Neuron (in vitro differentiated cells): ENCODE measurements at regions not wholly inside any gene's neighbourhood (a gene's known extent, or its start where the extent isn't known, plus 50 kb on each side); places are given as distances from the start of the nearest gene placed in this dataset.

ENCODE experiments used
- H2AFZ ChIP-seq: one replicate; pipeline ENCODE4 v1.6.1; 2013; ENCODE audit warnings: low read depth, mild to moderate bottlenecking, inconsistent platforms, low read length, moderate library complexity
- H3K27me3 ChIP-seq: one replicate; pipeline ENCODE4 v1.6.1; 2013; ENCODE audit warnings: low read length; ENCODE audit not compliant: insufficient read depth
- H3K36me3 ChIP-seq: one replicate; pipeline ENCODE4 v1.6.1; 2013; ENCODE audit warnings: low read length; ENCODE audit not compliant: insufficient read depth
- H3K4me1 ChIP-seq: one replicate; pipeline ENCODE4 v1.6.1; 2013; ENCODE audit warnings: low read length; ENCODE audit not compliant: insufficient read depth
- H3K4me3 ChIP-seq: 2 replicates; pipeline ENCODE4 v1.5.1; 2013; ENCODE audit warnings: mild to moderate bottlenecking, low read length, moderate library complexity
- H3K9me3 ChIP-seq: one replicate; pipeline ENCODE4 v1.6.1; 2013; ENCODE audit warnings: low read length

GRCh38 chr4:124954046-124954445 lies 241.5 kb upstream of the ANKRD50 start:
- no peak overlapping the region for H3K4me3 ChIP-seq
- H2AFZ ChIP-seq, result no peak overlapping the region
- H3K36me3 ChIP-seq, result no peaks in the 10 kb centered on the region
- H3K4me1 ChIP-seq, result no peaks in the 10 kb centered on the region
- H3K27me3 ChIP-seq, result no peaks in the 10 kb centered on the region
- no peaks in the 10 kb centered on the region for H3K9me3 ChIP-seq

GRCh38 chr4:124953486-124953885 lies 241.0 kb upstream of the ANKRD50 start:
- Histone ChIP-seq H3K27me3 (no peaks in the 10 kb centered on the region), H2AFZ (no peak overlapping the region), H3K4me3 (no peak overlapping the region), H3K9me3 (no peaks in the 10 kb centered on the region), H3K36me3 (no peaks in the 10 kb centered on the region), H3K4me1 (no peaks in the 10 kb centered on the region)

DNA sequence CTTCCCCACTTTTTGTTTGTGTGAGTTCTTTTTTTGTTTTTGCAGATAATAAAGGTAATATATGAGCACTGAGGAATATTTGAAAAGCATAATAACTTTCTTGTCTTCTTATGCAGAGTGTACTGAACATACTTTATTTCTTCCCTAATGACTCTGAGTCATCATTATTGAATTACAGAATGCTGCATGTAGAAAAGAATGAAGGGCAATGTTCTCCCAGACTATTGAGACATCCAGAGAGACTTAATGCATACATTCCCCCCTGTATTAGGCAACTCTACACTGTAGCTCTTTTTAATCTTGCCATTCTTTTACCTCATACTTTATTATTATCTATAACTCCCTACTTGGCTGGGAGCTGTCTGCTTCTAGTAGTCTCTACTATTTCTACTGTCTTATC lies 240.5 kb upstream of the ANKRD50 start:
- Histone ChIP-seq H3K9me3 (no peaks in the 10 kb centered on the region), H3K4me3 (no peak overlapping the region), H3K36me3 (no peaks in the 10 kb centered on the region), H2AFZ (no peak overlapping the region), H3K4me1 (no peaks in the 10 kb centered on the region), H3K27me3 (no peaks in the 10 kb centered on the region)

DNA sequence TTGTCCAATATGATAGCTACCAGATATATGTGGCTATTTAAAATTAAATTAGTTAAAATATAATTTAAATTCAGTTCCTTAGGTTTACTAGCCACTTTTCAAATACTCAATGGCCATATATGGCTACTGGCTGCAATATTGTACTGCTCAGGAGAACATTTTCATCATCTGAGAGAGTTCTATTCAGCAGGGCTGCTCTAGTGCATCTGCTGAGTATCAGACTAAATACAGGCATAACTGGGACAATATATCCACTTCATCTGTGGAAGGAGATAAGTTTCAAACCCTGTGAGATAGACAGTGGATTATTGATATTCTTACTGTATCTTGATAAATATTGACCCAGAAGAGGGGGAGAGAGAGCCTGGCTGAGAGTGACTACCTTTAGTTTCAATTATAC lies 240.1 kb upstream of the ANKRD50 start:
- Histone ChIP-seq H3K4me3 (no peak overlapping the region), H3K4me1 (no peaks in the 10 kb centered on the region), H2AFZ (no peak overlapping the region), H3K9me3 (no peaks in the 10 kb centered on the region), H3K27me3 (no peaks in the 10 kb centered on the region), H3K36me3 (no peaks in the 10 kb centered on the region)

DNA sequence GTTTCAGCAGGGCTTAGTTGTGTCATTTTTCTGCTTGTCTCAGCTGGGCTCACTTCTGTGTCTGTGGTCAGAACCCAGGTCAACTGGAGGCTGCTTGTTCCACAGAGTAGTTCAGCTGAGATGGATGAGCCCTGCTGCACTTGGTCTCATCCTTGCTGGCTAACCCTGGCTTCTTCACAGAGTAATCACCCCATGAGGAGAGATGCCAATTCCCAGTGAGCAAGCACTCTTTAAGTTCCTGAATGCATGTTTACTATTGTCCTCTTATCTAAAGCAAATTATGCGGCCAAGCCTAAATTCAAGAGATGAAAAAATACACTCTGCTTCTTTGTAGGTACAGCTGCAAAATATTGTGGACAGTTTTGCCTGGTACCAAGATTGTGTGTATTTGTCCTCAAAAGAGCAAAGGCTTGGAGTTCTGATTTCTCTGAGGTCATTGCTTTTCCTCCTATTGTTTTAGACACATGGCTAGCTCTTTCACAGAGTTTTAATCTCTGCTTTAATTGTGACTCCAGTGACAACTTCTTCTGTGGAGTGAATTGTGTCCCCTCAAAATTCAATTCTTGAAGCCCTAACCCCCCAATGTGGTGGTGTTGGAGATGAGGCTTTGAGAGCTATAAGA lies 236.6 kb upstream of the ANKRD50 start:
- Histone ChIP-seq H2AFZ (no peak overlapping the region), H3K4me1 (no peaks in the 10 kb centered on the region), H3K36me3 (no peaks in the 10 kb centered on the region), H3K27me3 (no peaks in the 10 kb centered on the region), H3K4me3 (no peak overlapping the region), H3K9me3 (no peaks in the 10 kb centered on the region)

GRCh38 chr4:124947622-124948265 lies 235.2 kb upstream of the ANKRD50 start:
- H2AFZ ChIP-seq, result no peak overlapping the region
- H3K9me3 ChIP-seq, result no peaks in the 10 kb centered on the region
- no peaks in the 10 kb centered on the region for H3K36me3 ChIP-seq
- no peak overlapping the region for H3K4me3 ChIP-seq
- H3K4me1 ChIP-seq, result no peaks in the 10 kb centered on the region
- no peaks in the 10 kb centered on the region for H3K27me3 ChIP-seq

GRCh38 chr4:124946696-124947095 lies 234.2 kb upstream of the ANKRD50 start:
- Histone ChIP-seq H3K4me1 (no peaks in the 10 kb centered on the region), H2AFZ (no peak overlapping the region), H3K4me3 (no peak overlapping the region), H3K9me3 (no peaks in the 10 kb centered on the region), H3K27me3 (no peaks in the 10 kb centered on the region), H3K36me3 (no peaks in the 10 kb centered on the region)

DNA sequence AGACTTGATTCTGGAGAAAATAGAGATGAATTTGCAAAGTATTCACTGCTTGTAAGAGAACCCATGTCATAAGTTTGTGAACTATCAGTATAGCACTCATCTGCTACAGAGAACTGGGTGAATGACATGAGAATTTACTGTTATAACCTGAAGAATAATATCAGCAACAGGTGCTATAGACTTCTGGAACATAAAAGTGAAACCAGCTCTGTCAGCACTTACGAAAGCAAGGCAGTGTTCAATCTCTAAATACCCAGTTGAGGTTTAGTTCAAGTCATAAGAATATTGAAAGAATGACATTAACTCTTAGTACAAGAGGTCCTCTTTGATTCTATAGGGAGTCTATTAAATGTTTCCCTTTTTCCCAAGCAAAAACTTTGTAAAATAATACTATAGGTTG lies 232.9 kb upstream of the ANKRD50 start:
- no peaks in the 10 kb centered on the region for H3K9me3 ChIP-seq
- no peak overlapping the region for H3K4me3 ChIP-seq
- no peaks in the 10 kb centered on the region for H3K4me1 ChIP-seq
- H3K36me3 ChIP-seq, result no peaks in the 10 kb centered on the region
- no peaks in the 10 kb centered on the region for H3K27me3 ChIP-seq
- no peak overlapping the region for H2AFZ ChIP-seq

DNA sequence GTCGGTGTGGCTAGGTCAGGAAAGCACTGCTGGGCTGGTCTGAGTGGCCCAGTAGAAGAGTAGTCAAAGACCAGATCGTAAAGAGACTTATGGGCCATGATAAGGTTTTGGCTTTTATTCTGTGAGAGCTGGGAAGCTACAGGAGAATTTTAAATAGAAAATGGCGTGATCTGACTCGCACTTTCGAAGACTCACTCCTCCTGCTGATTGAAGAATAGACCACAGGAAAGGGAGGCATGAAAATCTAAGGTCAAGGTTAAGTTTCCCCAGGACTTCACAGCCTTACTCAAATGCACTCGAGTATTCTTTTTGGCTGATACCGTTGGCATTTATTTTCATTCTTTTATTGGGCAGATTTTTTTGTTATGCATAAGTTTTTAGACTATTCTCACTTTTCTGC lies 231.4 kb upstream of the ANKRD50 start:
- H3K4me3 ChIP-seq, result no peak overlapping the region
- H3K4me1 ChIP-seq, result no peaks in the 10 kb centered on the region
- no peaks in the 10 kb centered on the region for H3K9me3 ChIP-seq
- no peaks in the 10 kb centered on the region for H3K36me3 ChIP-seq
- H3K27me3 ChIP-seq, result no peaks in the 10 kb centered on the region
- no peak overlapping the region for H2AFZ ChIP-seq

- no peak overlapping the region for H3K4me3 ChIP-seq
- no peaks in the 10 kb centered on the region for H3K27me3 ChIP-seq
- no peaks in the 10 kb centered on the region for H3K4me1 ChIP-seq
- H2AFZ ChIP-seq, result no peak overlapping the region
- no peaks in the 10 kb centered on the region for H3K36me3 ChIP-seq
- no peaks in the 10 kb centered on the region for H3K9me3 ChIP-seq
Observed at GRCh38 chr4:124943145-124943889, 230.8 kb upstream of the ANKRD50 start.

- no peak overlapping the region for H2AFZ ChIP-seq
- H3K36me3 ChIP-seq, result no peaks in the 10 kb centered on the region
- H3K4me1 ChIP-seq, result peaks cover 5% of the 10 kb centered on the region
- no peak overlapping the region for H3K4me3 ChIP-seq
- no peaks in the 10 kb centered on the region for H3K9me3 ChIP-seq
- no peaks in the 10 kb centered on the region for H3K27me3 ChIP-seq
Observed at GRCh38 chr4:124941267-124941666, 228.7 kb upstream of the ANKRD50 start.

DNA sequence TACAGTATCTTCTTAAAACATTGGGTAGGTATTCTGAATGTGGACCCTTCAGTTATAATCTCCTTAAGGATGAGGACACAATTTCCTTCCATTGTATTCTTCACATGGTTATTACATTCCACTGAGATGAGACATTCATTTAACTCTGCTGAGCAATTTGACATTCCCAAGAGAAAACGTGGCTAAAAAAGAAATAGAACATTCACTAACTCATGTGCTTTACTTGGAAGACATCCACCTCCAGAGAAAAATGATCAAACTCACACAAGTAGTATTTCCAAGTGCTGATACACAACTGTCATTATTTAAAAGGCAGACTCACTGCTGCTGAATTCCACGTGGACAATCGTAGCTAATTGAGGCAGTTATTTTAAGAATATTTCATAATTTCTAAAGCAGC lies 227.9 kb upstream of the ANKRD50 start:
- Histone ChIP-seq H3K27me3 (no peaks in the 10 kb centered on the region), H3K4me3 (no peak overlapping the region), H3K36me3 (no peaks in the 10 kb centered on the region), H3K9me3 (no peaks in the 10 kb centered on the region), H3K4me1 (peaks cover 10% of the 10 kb centered on the region), H2AFZ (no peak overlapping the region)

DNA sequence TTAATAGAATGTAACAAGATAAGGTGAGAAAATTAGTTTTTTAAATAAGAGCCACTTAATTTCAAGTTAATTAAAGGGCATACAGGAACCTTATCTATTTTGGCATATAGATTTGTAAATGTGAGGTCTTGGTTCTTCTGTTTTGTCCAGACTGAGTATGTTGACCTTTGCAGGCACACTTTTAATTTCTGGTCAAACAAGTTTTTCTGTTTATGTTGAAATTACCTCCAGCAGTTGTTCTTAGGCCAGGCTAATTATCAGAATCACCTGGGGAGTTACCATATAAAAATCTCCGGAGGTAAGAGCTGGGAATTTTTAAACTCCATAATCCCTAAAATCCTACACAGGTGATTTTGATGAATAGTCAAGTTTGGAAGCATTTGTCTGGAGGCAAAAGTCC lies 227.4 kb upstream of the ANKRD50 start:
- Histone ChIP-seq H3K4me3 (no peak overlapping the region), H3K9me3 (no peaks in the 10 kb centered on the region), H3K36me3 (no peaks in the 10 kb centered on the region), H3K4me1 (peaks cover 15% of the 10 kb centered on the region), H2AFZ (no peak overlapping the region), H3K27me3 (no peaks in the 10 kb centered on the region)
